CD4-positive, alpha-beta T cell (primary cell): ENCODE measurements at regions not wholly inside any gene's neighbourhood (a gene's known extent, or its start where the extent isn't known, plus 50 kb on each side); places are given as distances from the start of the nearest gene placed in this dataset.

Experiments
- ATAC-seq: fragments of 200-7000 bp; cut with Tn5 transposase; one replicate; pipeline ENCODE4 v1.10.0; 2022; ENCODE audit warnings: mild to moderate bottlenecking; ENCODE audit not compliant: poor library complexity
- CTCF ChIA-PET: fragments of 350-600 bp; sonication (Branson Sonifier 250); formaldehyde crosslinking; loops from one replicate; lab custom pipeline; 2021; ENCODE audit warnings: antibody characterized with exemption, inconsistent platforms; lab: Charles Lee
- POLR2A ChIA-PET: fragments of 350-600 bp; sonication (Branson Sonifier 250); formaldehyde crosslinking; loops from one replicate; lab custom pipeline; 2021; ENCODE audit warnings: antibody characterized with exemption, inconsistent platforms; lab: Charles Lee
- DNase-seq, 14 experiments: peaks; one replicate each; pipeline ENCODE4 v3.0.0-alpha.2; 2013 to 2020; ENCODE audit warnings: mixed read lengths in 2 of 14
- H3K27ac ChIP-seq, 2 donors: one replicate each; pipeline versions ENCODE4 v1.5.1 to v1.7.0; 2013; ENCODE audit warnings: low read length in 2 of 2, low read depth in 1 of 2, mild to moderate bottlenecking in 1 of 2
- H3K27me3 ChIP-seq, 2 experiments: 1 replicate in 1 of 2; 2 replicates in 1 of 2; pipeline versions ENCODE4 v1.6.1 to v1.7.0; 2013; ENCODE audit warnings: low read length in 2 of 2, control low read depth in 1 of 2, mild to moderate bottlenecking in 1 of 2, moderate library complexity in 1 of 2; ENCODE audit not compliant: insufficient read depth in 2 of 2, control insufficient read depth in 1 of 2
- H3K36me3 ChIP-seq: one replicate; pipeline ENCODE4 v1.6.1; 2013; ENCODE audit warnings: low read length, control low read depth; ENCODE audit not compliant: insufficient read depth
- H3K4me1 ChIP-seq: one replicate; pipeline ENCODE4 v1.6.1; 2013; ENCODE audit warnings: low read length, control low read depth; ENCODE audit not compliant: insufficient read depth
- H3K4me3 ChIP-seq: one replicate; pipeline ENCODE4 v1.5.1; 2013; ENCODE audit warnings: mild to moderate bottlenecking, low read length, moderate library complexity
- H3K9me3 ChIP-seq, 2 experiments: 1 replicate in 1 of 2; 2 replicates in 1 of 2; pipeline versions ENCODE4 v1.6.1 to v1.7.0; 2013; ENCODE audit warnings: low read length in 2 of 2, mild to moderate bottlenecking in 2 of 2, control low read depth in 1 of 2, moderate library complexity in 1 of 2; ENCODE audit not compliant: control insufficient read depth in 1 of 2, insufficient read depth in 1 of 2
- H3K27ac Mint-ChIP-seq: one replicate; pipeline ENCODE4 v1.8.0; 2020; ENCODE audit warnings: mixed read lengths
- H3K27me3 Mint-ChIP-seq: one replicate; pipeline ENCODE4 v1.8.0; 2021; ENCODE audit warnings: mixed read lengths
- H3K36me3 Mint-ChIP-seq: one replicate; pipeline ENCODE4 v1.8.0; 2021; ENCODE audit warnings: low read depth, mixed read lengths
- H3K4me1 Mint-ChIP-seq: one replicate; pipeline ENCODE4 v1.8.0; 2021; ENCODE audit warnings: low read depth, mixed read lengths
- H3K4me3 Mint-ChIP-seq: one replicate; pipeline ENCODE4 v1.8.0; 2020; ENCODE audit warnings: mild to moderate bottlenecking, mixed read lengths
- H3K9me3 Mint-ChIP-seq: one replicate; pipeline ENCODE4 v1.8.0; 2020; ENCODE audit warnings: mixed read lengths
- intact Hi-C, 2 experiments: fragments of 100-400 bp; cut with DNase I in 1 of 2; cut with micrococcal nuclease in 1 of 2; formaldehyde crosslinking; loops; one replicate each; pipeline versions ENCODE4 v1.15.1 to v1.9.0; 2023 to 2025; cut with DNase I, micrococcal nuclease
- TF ChIP-seq, protein P1 (sequence below): fragments of 200-600 bp; IDR thresholded peaks from one replicate; pipeline ENCODE4 v1.8.0; 2022; ENCODE audit warnings: antibody characterized with exemption, mild to moderate bottlenecking

DNA sequence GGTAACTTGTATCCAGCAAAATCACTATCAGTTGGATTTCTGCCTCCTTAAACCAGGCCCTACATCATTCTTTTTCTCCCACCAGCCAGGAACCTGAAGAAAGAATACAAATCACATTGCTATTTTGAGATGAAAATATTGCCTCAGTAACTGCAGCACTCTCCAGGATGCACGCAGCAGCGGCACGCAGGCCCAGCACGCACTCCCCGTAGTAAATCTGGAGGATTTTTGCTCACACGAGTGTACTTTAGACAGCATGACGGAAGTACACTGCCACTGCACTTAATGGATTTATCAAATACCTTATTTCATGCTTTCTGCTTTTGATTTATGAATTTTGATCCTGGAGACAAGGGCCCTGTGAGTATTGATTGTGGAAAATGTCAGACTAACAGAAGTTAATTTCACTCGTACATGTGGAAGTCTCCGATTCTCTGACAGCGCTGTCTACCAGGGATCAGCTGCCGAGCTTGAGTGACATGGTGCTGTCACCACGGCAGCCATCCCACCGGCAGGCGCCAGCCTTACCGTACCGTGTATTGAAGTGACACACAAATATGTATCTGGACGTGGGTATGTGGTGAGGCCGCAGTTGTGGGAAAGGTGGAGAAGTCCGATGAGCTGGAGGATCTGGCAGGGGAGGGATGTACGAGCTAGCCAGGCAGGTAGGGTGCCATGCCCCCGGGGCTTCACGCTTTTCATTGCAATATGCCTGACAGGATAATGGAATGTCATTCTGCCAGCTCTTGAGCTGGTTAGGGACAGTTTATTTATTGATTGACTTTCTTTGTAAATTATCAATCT, 863.7 kb downstream of the GALR1 start:
- no peak overlapping the region for H3K27ac ChIP-seq
- no peak overlapping the region for H3K27ac Mint-ChIP-seq
- intact Hi-C loops = no loop called here
- H3K36me3 Mint-ChIP-seq = no peaks in the 10 kb centered on the region
- ChIA-PET POLR2A (no interaction called here), CTCF (no interaction called here)
- peaks cover 0 to 20% of the 10 kb centered on the region in 2 experiments for H3K9me3 ChIP-seq
- no peak for ATAC-seq
- peaks cover under 1% of the 10 kb centered on the region for H3K9me3 Mint-ChIP-seq
- no peak overlapping the region for H3K4me3 Mint-ChIP-seq
- H3K4me3 ChIP-seq = no peak overlapping the region
- no peaks in the 10 kb centered on the region for H3K4me1 ChIP-seq
- no peak for DNase-seq
- H3K4me1 Mint-ChIP-seq = no peaks in the 10 kb centered on the region
- no peaks in the 10 kb centered on the region for H3K36me3 ChIP-seq
- H3K27me3 ChIP-seq = no peaks in the 10 kb centered on the region
- no peaks in the 10 kb centered on the region for H3K27me3 Mint-ChIP-seq
- TF ChIP-seq, protein P1, sequence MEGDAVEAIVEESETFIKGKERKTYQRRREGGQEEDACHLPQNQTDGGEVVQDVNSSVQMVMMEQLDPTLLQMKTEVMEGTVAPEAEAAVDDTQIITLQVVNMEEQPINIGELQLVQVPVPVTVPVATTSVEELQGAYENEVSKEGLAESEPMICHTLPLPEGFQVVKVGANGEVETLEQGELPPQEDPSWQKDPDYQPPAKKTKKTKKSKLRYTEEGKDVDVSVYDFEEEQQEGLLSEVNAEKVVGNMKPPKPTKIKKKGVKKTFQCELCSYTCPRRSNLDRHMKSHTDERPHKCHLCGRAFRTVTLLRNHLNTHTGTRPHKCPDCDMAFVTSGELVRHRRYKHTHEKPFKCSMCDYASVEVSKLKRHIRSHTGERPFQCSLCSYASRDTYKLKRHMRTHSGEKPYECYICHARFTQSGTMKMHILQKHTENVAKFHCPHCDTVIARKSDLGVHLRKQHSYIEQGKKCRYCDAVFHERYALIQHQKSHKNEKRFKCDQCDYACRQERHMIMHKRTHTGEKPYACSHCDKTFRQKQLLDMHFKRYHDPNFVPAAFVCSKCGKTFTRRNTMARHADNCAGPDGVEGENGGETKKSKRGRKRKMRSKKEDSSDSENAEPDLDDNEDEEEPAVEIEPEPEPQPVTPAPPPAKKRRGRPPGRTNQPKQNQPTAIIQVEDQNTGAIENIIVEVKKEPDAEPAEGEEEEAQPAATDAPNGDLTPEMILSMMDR = no peak

DNA sequence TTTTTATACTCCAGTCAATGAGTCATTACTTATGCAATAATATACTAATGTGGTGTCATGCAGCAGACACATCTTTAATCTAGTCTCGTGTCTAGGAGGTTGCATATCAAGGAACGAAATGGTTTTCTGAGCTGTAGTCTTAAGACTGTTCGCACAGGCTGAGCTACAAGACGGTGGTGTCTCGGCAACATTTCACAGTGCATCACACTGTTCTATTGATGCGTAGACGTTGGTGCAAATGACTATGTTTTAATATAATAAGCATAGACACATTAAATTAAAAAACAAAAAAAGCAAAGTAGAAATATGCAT, 864.2 kb downstream of the GALR1 start:
- no peak for ATAC-seq
- TF ChIP-seq, protein P1 = no peak
- no peaks in the 10 kb centered on the region for H3K4me1 ChIP-seq
- intact Hi-C loops = no loop called here
- DNase-seq = no peak
- H3K36me3 ChIP-seq = no peaks in the 10 kb centered on the region
- H3K4me3 ChIP-seq = no peak overlapping the region
- Mint-ChIP-seq H3K4me1 (no peaks in the 10 kb centered on the region), H3K36me3 (no peaks in the 10 kb centered on the region), H3K4me3 (no peak overlapping the region), H3K27ac (no peak overlapping the region), H3K9me3 (peaks cover 3% of the 10 kb centered on the region), H3K27me3 (no peaks in the 10 kb centered on the region)
- no peaks in the 10 kb centered on the region for H3K27me3 ChIP-seq
- ChIA-PET POLR2A (no interaction called here), CTCF (no interaction called here)
- H3K9me3 ChIP-seq = peaks cover 0 to 20% of the 10 kb centered on the region in 2 experiments
- no peak overlapping the region for H3K27ac ChIP-seq

DNA sequence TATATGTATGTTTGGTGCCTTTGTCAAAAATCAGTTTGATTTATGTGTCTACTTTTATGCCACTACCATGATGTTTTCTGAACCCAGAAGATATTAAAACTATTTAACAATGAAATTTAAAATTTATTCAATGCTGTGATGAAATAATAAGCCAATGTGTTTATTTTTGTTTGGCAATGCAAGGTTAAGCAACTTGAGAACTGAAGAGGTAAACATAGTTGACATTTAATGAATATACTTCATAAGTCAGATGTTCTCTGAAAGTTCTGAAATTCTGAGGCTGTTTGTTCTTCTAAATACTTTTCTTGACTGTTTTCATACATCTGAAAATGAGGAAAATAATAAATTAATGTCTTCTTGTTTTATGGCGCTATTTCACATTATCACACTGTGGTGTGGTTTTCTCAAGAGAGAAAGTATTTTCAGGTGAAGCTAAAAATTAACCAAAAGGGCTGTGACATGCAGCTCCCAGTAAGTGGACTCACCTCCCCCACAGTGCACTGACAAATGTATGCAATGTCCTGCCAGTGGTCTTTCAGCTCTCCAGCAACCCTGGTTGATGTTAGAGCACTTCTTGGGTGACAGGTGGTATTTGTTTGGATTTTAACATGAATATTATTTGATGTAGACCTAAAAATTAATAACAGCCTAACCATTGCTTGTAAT, 863.6 kb upstream of the SALL3 start:
- Histone ChIP-seq H3K27me3 (no peaks in the 10 kb centered on the region), H3K4me1 (no peaks in the 10 kb centered on the region), H3K9me3 (peaks cover 4 to 14% of the 10 kb centered on the region in 2 experiments), H3K4me3 (no peak overlapping the region), H3K27ac (no peak overlapping the region), H3K36me3 (no peaks in the 10 kb centered on the region)
- TF ChIP-seq, protein P1 = no peak
- CTCF ChIA-PET = interaction anchor here (0.9 kb wide), 1 partner anchor 11 kb away, joined by 3 read pairs; no protein-coding TSS in a partner anchor
- Mint-ChIP-seq H3K4me3 (no peak overlapping the region), H3K9me3 (peaks cover 7% of the 10 kb centered on the region), H3K36me3 (no peaks in the 10 kb centered on the region), H3K27me3 (no peaks in the 10 kb centered on the region), H3K27ac (no peak overlapping the region), H3K4me1 (no peaks in the 10 kb centered on the region)
- POLR2A ChIA-PET = no interaction called here
- no peak for ATAC-seq
- intact Hi-C loops = no loop called here
- DNase-seq = no peak
